RWPE2 (cell line): ENCODE measurements at regions not wholly inside any gene's neighbourhood (a gene's known extent, or its start where the extent isn't known, plus 50 kb on each side); places are given as distances from the start of the nearest gene placed in this dataset.

ENCODE experiments used
- ATAC-seq: fragments of 200-7000 bp; cut with Tn5 transposase; 3 replicates; pipeline ENCODE4 v1.9.1; 2021; ENCODE audit warnings: low read depth
- DNase-seq: peaks from one replicate; pipeline ENCODE4 v3.0.0-alpha.2; 2020; ENCODE audit warnings: low spot score
- H3K27ac ChIP-seq: fragments of 450-650 bp; 2 replicates; pipeline ENCODE4 v1.5.1; 2017; ENCODE audit warnings: mild to moderate bottlenecking; ENCODE audit not compliant: poor library complexity, severe bottlenecking
- H3K27me3 ChIP-seq: fragments of 250-450 bp; sonication (Bioruptor Pico); 2 replicates; pipeline ENCODE4 v1.5.1; 2021; ENCODE audit warnings: mild to moderate bottlenecking, moderate library complexity; ENCODE audit not compliant: insufficient read depth, poor library complexity, severe bottlenecking
- H3K36me3 ChIP-seq: fragments of 250-450 bp; sonication (Bioruptor Pico); 2 replicates; pipeline ENCODE4 v1.5.1; 2020; ENCODE audit warnings: low read depth, mild to moderate bottlenecking, moderate library complexity
- H3K4me1 ChIP-seq: fragments of 250-450 bp; sonication (Bioruptor Pico); 2 replicates; pipeline ENCODE4 v1.5.1; 2021; ENCODE audit warnings: mild to moderate bottlenecking, moderate library complexity; ENCODE audit not compliant: insufficient read depth, poor library complexity, severe bottlenecking
- H3K4me3 ChIP-seq: fragments of 250-450 bp; sonication (Bioruptor Pico); 2 replicates; pipeline ENCODE4 v1.5.1; 2021; ENCODE audit warnings: mild to moderate bottlenecking, moderate library complexity; ENCODE audit not compliant: severe bottlenecking
- H3K9me3 ChIP-seq: fragments of 250-450 bp; sonication (Bioruptor Pico); 2 replicates; pipeline ENCODE4 v1.5.1; 2021; ENCODE audit warnings: mild to moderate bottlenecking, moderate library complexity; ENCODE audit not compliant: severe bottlenecking
- TF ChIP-seq, protein P1 (sequence below): fragments of 450-650 bp; IDR thresholded peaks from one replicate; pipeline ENCODE4 v1.5.1; 2017; ENCODE audit warnings: mild to moderate bottlenecking, moderate library complexity; ENCODE audit not compliant: poor library complexity, severe bottlenecking

DNA sequence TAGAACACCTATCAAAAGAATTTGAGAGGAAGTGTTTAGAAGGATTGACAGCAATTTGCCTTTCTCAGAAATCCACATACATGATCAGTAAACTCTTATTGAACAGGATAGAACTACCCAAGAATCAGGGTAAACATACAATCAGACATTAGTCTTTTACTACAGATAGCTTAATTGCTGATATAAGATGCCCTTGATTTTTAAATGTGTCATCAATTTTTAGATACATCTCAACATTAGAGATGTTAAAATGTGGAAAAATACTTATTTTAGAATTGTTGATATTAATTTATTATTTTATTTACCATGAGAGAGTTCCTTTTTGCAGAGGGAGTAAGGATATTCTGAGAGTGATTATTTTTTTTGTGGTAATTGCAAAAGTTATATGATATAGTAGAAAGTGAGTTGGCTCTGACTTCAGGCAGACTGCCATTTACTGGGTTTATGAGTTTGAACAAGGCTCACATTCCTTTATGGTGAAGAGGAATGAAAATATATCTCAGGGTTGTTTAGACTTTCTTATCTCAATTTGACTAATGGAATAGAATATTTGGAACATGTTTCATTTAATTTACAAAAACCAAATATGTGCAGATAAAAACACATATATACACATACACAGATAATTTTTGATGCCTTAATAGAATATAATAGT is 302.8 kb upstream of the GOLIM4 start:
- Histone ChIP-seq H3K4me1 (no peaks in the 10 kb centered on the region), H3K27ac (no peak overlapping the region), H3K9me3 (no peaks in the 10 kb centered on the region), H3K36me3 (no peaks in the 10 kb centered on the region), H3K27me3 (no peaks in the 10 kb centered on the region), H3K4me3 (no peak overlapping the region)
- no peak; the same call in 2 of the 3 replicates for ATAC-seq
- DNase-seq, result no peak
- TF ChIP-seq, protein P1, sequence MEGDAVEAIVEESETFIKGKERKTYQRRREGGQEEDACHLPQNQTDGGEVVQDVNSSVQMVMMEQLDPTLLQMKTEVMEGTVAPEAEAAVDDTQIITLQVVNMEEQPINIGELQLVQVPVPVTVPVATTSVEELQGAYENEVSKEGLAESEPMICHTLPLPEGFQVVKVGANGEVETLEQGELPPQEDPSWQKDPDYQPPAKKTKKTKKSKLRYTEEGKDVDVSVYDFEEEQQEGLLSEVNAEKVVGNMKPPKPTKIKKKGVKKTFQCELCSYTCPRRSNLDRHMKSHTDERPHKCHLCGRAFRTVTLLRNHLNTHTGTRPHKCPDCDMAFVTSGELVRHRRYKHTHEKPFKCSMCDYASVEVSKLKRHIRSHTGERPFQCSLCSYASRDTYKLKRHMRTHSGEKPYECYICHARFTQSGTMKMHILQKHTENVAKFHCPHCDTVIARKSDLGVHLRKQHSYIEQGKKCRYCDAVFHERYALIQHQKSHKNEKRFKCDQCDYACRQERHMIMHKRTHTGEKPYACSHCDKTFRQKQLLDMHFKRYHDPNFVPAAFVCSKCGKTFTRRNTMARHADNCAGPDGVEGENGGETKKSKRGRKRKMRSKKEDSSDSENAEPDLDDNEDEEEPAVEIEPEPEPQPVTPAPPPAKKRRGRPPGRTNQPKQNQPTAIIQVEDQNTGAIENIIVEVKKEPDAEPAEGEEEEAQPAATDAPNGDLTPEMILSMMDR, result no peak

DNA sequence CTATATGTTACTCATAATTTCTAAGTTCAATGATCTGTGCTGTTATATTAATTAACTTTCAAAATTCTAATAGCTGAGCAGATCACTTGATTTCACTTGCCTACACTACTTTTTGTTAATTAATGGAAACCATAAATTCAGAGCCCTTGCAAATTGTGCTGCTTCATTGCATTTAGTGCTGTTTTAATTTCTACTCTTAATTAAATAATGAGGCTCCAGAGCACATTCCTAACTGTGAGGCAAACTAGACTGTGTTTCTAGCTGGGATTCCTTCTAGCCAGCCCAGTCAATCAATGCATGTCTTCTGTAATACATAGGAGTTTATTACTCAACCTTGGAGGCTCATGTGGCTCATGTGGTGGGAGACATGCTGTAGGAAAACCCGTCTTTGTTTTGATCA is 301.1 kb upstream of the GOLIM4 start:
- DNase-seq, result no peak
- H3K4me3 ChIP-seq, result no peak overlapping the region
- H3K27ac ChIP-seq, result no peak overlapping the region
- no peaks in the 10 kb centered on the region for H3K27me3 ChIP-seq
- no peak for ATAC-seq
- H3K9me3 ChIP-seq, result no peaks in the 10 kb centered on the region
- H3K4me1 ChIP-seq, result no peaks in the 10 kb centered on the region
- TF ChIP-seq, protein P1, result no peak
- H3K36me3 ChIP-seq, result no peaks in the 10 kb centered on the region

DNA sequence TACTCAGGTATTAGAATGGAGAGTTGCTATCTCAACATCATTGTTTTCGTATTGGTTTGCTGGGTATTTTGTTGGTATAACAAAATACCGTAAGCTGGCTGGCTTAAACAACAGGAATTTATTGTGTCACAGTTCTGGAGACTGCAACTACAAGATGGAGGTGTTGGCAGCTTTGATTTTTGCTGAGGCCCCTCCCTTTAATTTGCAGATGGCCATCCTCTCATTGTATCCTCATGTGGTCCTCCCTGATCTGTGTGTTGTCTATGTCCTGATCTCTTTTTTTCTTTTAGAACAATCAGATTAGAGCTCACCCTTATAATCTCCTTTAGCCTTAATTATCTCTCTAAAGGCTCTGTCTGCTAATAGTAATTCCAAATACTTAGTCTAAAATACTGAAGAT is 299.8 kb upstream of the GOLIM4 start:
- no peak for DNase-seq
- Histone ChIP-seq H3K9me3 (no peaks in the 10 kb centered on the region), H3K4me3 (no peak overlapping the region), H3K36me3 (no peaks in the 10 kb centered on the region), H3K27ac (no peak overlapping the region), H3K4me1 (no peaks in the 10 kb centered on the region), H3K27me3 (no peaks in the 10 kb centered on the region)
- no peak for ATAC-seq
- TF ChIP-seq, protein P1, result no peak

DNA sequence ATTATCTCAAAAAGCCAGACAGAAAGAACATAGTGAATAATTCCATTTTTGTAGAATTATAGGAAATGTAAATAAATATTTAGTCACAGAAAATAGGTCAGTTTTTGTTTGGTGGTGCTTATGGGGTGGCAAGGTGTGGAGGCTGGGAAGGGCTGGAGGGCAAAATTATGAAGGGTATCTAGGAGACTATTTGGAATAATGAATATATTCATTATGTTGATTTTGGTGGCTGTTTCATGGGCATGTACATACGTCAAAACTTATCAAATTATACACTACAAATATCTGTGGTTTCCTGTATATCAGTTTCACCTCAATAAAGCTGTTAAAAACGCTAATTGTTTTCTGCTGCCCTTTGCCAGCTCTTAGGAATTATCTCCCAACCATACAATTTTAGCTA is 298.7 kb upstream of the GOLIM4 start:
- ATAC-seq (no peak), DNase-seq (no peak)
- Histone ChIP-seq H3K27ac (no peak overlapping the region), H3K9me3 (no peaks in the 10 kb centered on the region), H3K27me3 (no peaks in the 10 kb centered on the region), H3K4me3 (no peak overlapping the region), H3K36me3 (no peaks in the 10 kb centered on the region), H3K4me1 (no peaks in the 10 kb centered on the region)
- TF ChIP-seq, protein P1, result no peak

DNA sequence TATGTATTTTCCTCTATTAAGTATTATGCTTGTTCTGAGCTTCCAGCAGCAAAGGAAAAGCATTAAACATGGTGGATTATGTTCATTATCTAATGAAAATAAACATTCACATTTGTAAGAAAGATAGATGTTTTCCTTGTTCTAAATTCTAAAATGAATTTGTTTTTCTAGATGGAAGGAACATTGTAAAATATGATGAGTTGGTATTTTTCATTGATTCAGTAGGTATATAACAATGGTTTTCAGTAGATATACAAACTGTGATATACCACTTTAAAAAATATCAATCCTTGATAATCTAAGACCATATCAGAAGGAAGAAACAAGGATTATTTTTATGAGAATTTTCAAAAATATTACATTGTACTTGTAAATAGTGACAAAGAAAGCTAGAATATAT is 290.6 kb upstream of the GOLIM4 start:
- Histone ChIP-seq H3K36me3 (no peaks in the 10 kb centered on the region), H3K27ac (no peak overlapping the region), H3K9me3 (no peaks in the 10 kb centered on the region), H3K4me1 (no peaks in the 10 kb centered on the region), H3K4me3 (no peak overlapping the region), H3K27me3 (no peaks in the 10 kb centered on the region)
- no peak for ATAC-seq
- no peak for DNase-seq
- TF ChIP-seq, protein P1, result no peak
